Ectodermal cell (in vitro differentiated cells): ENCODE measurements at regions not wholly inside any gene's neighbourhood (a gene's known extent, or its start where the extent isn't known, plus 50 kb on each side); places are given as distances from the start of the nearest gene placed in this dataset.
"Not testable (repeated sequence)": the region's sequence is repeated elsewhere in the genome, so short reads cannot be mapped to it uniquely, and the experiment has no call there.

Source experiments
- H3K27ac ChIP-seq: 2 replicates; pipeline ENCODE4 v1.7.0; 2013; ENCODE audit warnings: mild to moderate bottlenecking, low read depth, low read length; ENCODE audit not compliant: insufficient read depth, poor library complexity, severe bottlenecking
- H3K27me3 ChIP-seq: 2 replicates; pipeline ENCODE4 v1.7.0; 2013; ENCODE audit warnings: mild to moderate bottlenecking, low read length; ENCODE audit not compliant: insufficient read depth, control insufficient read depth, poor library complexity, severe bottlenecking
- H3K36me3 ChIP-seq: one replicate; pipeline ENCODE4 v1.7.0; 2013; ENCODE audit warnings: low read length; ENCODE audit not compliant: control insufficient read depth, insufficient read depth
- H3K4me1 ChIP-seq: one replicate; pipeline ENCODE4 v1.7.0; 2013; ENCODE audit warnings: low read length; ENCODE audit not compliant: control insufficient read depth, insufficient read depth
- H3K4me3 ChIP-seq: 2 replicates; pipeline ENCODE4 v1.7.0; 2013; ENCODE audit warnings: low read depth, low read length, control low read depth; ENCODE audit not compliant: insufficient read depth
- H3K9me3 ChIP-seq: 2 replicates; pipeline ENCODE4 v1.7.0; 2013; ENCODE audit warnings: mild to moderate bottlenecking, low read length, moderate library complexity; ENCODE audit not compliant: control insufficient read depth
- WGBS, 2 experiments: methylation state at CpG; one replicate each; pipeline ENCODE4 v1.1.7; 2013; ENCODE audit warnings: missing lambda C conversion rate in 2 of 2; 5-methylcytosine and 5-hydroxymethylcytosine counted together

DNA sequence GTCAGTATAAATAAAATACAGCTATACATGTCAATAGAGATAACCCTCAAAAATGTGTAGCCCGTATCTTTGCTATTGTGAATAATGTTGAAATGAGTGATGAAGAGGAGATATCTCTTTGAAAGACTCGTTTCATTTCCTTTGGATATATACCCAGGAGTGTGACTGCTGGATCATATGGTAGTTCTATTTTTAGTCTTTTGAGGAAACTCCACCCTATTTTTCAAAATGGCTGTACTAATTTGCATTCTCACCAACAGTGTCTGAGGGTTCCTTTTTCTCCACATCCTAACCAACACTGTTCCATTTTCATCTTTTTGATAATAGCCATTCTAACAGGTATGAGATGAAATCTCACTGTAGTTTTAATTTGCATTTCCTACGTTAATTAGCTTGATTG is 237.5 kb upstream of the GBE1 start:
- WGBS, 2 experiments, result 79 to 94% methylated on average over 2 of the region's 3 CpGs
- H3K27ac ChIP-seq, result no peak overlapping the region
- H3K36me3 ChIP-seq, result no peaks in the 10 kb centered on the region
- no peaks in the 10 kb centered on the region for H3K27me3 ChIP-seq
- H3K4me1 ChIP-seq, result no peaks in the 10 kb centered on the region
- H3K4me3 ChIP-seq, result no peak overlapping the region
- no peaks in the 10 kb centered on the region for H3K9me3 ChIP-seq

DNA sequence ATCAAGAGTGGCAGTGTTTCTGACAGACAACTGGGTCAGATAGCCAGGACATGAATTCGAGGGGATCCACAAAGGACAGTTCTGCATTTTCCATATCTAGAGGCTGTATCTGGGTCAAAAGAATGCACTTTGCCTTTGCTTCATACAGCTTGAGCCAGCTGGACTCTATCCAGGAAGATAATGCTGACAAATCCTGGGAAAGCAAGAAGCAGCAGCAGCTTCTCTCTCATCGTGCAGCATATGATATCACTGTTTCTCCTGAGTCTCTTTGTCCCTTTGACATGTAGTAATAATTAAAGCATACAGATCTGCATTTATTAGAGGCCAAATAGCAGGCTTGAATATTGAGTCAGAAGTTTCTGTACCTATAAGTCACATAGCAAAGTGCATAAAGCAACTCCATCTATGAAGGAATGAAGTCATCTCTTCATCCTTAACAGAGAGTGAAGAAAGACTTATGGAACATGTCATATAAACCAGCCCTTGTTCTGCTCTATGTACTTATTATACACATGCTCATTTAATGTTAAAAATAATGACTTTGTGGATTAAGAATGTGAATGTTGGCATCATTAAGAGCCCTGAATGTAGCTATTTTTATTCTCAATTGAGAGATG is 236.8 kb upstream of the GBE1 start:
- Histone ChIP-seq H3K27me3 (no peaks in the 10 kb centered on the region), H3K4me3 (no peak overlapping the region), H3K27ac (no peak overlapping the region), H3K9me3 (no peaks in the 10 kb centered on the region), H3K36me3 (no peaks in the 10 kb centered on the region), H3K4me1 (no peaks in the 10 kb centered on the region)
- WGBS, 2 experiments, result 86 to 96% methylated on average over 2 of the region's 2 CpGs

DNA sequence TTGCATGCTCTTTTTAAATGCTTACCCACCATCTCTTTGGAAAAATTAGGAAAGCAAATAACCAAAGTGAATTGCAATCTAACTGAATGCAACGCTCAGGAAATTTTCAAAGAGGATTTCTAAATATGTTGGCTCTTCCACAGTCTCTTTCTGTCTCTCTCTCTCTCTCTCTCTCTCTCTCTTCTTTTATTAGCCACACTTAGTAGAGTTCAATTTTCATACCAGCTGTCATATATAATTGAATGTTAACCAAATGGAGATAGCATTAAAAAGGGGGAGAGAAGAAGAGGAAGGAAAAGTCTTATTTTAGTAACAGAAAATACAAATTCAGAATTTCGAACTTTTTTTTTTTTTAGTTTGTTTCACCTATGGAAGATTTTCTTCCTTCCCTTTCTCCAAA is 235.9 kb upstream of the GBE1 start:
- H3K4me3 ChIP-seq, result no peak overlapping the region

DNA sequence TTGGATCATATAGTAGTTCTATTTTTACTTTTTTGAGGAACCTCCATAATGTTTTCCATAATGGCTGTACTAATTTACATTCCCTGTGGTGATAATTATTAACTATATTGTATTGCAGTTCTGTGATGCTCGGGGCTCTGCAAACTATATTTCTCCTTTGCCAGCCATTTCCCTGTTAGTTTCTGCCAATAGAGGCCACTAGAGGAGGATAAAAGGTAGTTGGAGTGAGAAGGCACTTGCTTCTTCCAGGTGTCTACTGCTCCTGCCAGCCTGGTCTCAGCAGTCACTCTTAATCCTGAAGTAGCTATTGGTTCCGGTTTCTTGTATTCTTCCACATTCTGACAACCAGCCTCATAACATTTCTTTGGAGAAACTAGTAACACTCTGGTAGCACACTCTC is 233.9 kb upstream of the GBE1 start:
- H3K4me1 ChIP-seq, result no peaks in the 10 kb centered on the region
- H3K27me3 ChIP-seq, result no peaks in the 10 kb centered on the region
- H3K27ac ChIP-seq, result no peak overlapping the region
- H3K36me3 ChIP-seq, result no peaks in the 10 kb centered on the region
- 90 to 96% methylated on average over 1 to 2 of the region's 2 CpGs for WGBS, 2 experiments
- H3K4me3 ChIP-seq, result no peak overlapping the region
- no peaks in the 10 kb centered on the region for H3K9me3 ChIP-seq

More for the DNA sequence above, 235.9 kb upstream of the GBE1 start:
- 93 to 98% methylated on average over 1 to 2 of the region's 2 CpGs for WGBS, 2 experiments
- no peaks in the 10 kb centered on the region for H3K9me3 ChIP-seq
- H3K36me3 ChIP-seq, result no peaks in the 10 kb centered on the region
- no peak overlapping the region for H3K27ac ChIP-seq
- H3K4me1 ChIP-seq, result no peaks in the 10 kb centered on the region
- H3K27me3 ChIP-seq, result no peaks in the 10 kb centered on the region

DNA sequence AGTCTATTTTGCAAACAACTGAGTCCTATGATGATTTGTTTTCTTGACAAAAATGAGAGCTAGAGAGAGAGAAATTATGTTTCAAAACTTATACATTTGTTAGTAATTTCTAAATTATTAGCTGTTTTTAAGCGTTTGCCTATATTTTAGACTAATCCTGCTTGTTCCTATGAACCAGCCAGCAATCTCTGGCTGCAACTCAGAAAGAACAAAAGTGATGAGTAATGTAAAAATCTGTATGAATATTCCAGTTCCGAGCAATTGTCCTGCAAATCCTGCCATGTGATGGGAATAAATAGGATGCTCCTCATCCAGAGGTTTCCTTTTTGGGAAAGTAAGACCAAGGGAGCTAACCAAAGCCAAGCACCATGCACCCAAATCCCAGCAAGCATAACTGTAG is 228.3 kb upstream of the GBE1 start:
- H3K27ac ChIP-seq, result no peak overlapping the region
- H3K36me3 ChIP-seq, result no peaks in the 10 kb centered on the region
- H3K4me3 ChIP-seq, result no peak overlapping the region
- no peaks in the 10 kb centered on the region for H3K9me3 ChIP-seq
- no peaks in the 10 kb centered on the region for H3K27me3 ChIP-seq
- 95 to 99% methylated on average over 2 of the region's 2 CpGs for WGBS, 2 experiments
- H3K4me1 ChIP-seq, result no peaks in the 10 kb centered on the region

DNA sequence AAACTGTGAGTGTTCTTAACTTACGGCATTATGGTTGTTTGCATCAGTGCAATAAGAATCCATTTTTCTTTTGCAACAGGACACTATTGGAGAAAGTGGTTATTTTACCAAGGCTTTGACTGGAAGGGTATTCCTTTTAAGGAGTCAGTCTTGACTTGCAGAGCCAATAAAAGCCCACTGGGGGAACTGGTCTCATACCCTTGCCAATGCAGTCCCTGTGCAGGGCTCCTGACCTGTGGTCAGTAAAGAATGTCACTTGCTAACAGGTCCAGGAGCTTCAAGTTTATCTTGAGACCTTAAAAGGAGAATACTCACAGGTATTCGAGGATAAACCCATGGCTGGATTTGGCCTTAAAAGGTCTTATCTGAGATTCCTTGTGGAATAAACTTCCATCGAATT is 227.8 kb upstream of the GBE1 start:
- H3K9me3 ChIP-seq, result no peaks in the 10 kb centered on the region
- H3K4me3 ChIP-seq, result no peak overlapping the region
- H3K36me3 ChIP-seq, result no peaks in the 10 kb centered on the region
- no peaks in the 10 kb centered on the region for H3K4me1 ChIP-seq
- no peaks in the 10 kb centered on the region for H3K27me3 ChIP-seq
- WGBS, 2 experiments, result 95 to 100% methylated on average over 3 of the region's 3 CpGs
- H3K27ac ChIP-seq, result no peak overlapping the region

DNA sequence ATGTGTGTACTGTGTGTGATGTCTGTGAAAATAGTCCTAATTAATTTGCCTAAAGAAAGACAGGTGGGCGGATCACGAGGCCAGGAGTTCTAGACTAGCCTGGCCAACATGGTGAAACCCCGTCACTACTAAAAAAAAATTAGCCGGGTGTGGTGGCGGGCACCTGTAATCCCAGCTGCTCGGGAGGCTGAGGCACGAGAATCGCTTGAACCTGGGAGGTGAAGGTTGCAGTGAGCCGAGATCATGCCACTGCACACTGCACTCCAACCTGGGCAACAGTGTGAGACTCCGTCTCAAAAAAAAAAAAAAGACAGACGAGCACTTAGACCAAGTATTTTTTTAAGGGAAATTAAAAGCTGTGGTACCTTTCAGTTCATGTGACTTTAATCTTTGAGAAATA is 226.0 kb upstream of the GBE1 start:
- H3K4me1 ChIP-seq, H3K27me3 ChIP-seq: not testable (repeated sequence)
- 91 to 96% methylated on average over 11 of the region's 11 CpGs for WGBS, 2 experiments

DNA sequence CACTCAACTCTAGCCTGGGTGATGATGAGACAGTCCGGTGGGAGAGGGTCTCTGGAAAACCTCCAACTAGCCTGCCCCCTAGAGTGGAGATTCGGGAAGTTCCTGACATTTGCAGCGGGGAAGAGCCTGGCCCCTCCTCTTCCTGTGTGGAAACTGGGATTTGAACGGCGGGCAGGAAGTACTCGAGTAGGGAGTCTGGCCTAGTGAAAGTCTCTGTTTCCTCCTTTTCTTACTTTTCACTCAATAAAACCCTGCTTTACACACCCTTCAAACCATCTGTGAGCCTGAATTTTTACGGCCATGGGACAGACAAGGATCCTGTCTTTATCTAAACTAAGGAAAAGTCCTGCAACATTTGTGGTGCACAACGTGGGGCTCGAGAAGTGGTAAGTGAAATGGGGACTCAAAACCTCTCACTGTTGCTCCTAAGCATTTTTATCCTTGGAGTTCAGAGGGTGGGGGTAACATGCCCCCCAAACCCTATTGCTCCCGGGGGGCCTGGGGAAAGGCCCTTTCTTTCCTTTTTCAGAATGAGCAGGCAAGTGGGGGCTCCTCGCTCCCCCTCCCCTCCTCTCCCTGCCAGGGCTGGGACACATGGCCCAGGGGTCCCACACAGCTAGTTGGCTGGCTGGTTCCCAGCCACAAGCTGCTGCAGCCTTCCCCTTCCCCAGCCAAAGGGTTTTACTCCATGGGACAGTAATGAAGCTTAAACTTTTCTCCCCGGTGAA is 224.7 kb upstream of the GBE1 start:
- WGBS, 2 experiments, result 94 to 96% methylated on average over 12 of the region's 12 CpGs
- Histone ChIP-seq H3K36me3 (no peaks in the 10 kb centered on the region), H3K9me3 (no peaks in the 10 kb centered on the region)

More for the DNA sequence above, 226.0 kb upstream of the GBE1 start:
- H3K27ac ChIP-seq, H3K36me3 ChIP-seq, H3K9me3 ChIP-seq, H3K4me3 ChIP-seq: not testable (repeated sequence)

DNA sequence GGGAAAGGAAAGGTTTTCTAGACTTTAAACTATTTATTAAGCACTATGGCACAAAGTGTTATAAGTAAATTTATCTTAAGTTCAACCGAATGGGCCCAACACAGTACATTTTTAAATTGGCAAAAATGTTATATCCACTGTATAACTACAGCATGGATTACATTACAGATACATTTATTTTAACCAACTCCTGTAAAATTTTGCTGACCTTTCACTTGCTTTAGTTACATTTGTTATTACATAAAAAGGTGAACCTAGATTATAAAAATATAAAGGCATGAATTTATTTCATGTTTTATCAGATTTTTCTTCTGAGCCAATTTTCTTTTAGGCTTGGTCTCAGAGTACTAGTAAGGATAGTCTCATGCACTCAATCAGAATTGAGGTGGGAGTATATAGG is 221.9 kb upstream of the GBE1 start:
- Histone ChIP-seq H3K27ac (no peak overlapping the region), H3K4me3 (no peak overlapping the region), H3K4me1 (peaks cover 4% of the 10 kb centered on the region), H3K36me3 (no peaks in the 10 kb centered on the region), H3K27me3 (no peaks in the 10 kb centered on the region), H3K9me3 (no peaks in the 10 kb centered on the region)
- 83% methylated on average over 1 of the region's 1 CpG; no CpG with 5 or more reads in 1 of the 2 experiments for WGBS, 2 experiments

More for the DNA sequence above, 224.7 kb upstream of the GBE1 start:
- Histone ChIP-seq H3K4me3 (no peak overlapping the region), H3K27me3 (no peaks in the 10 kb centered on the region), H3K4me1 (no peaks in the 10 kb centered on the region), H3K27ac (no peak overlapping the region)

DNA sequence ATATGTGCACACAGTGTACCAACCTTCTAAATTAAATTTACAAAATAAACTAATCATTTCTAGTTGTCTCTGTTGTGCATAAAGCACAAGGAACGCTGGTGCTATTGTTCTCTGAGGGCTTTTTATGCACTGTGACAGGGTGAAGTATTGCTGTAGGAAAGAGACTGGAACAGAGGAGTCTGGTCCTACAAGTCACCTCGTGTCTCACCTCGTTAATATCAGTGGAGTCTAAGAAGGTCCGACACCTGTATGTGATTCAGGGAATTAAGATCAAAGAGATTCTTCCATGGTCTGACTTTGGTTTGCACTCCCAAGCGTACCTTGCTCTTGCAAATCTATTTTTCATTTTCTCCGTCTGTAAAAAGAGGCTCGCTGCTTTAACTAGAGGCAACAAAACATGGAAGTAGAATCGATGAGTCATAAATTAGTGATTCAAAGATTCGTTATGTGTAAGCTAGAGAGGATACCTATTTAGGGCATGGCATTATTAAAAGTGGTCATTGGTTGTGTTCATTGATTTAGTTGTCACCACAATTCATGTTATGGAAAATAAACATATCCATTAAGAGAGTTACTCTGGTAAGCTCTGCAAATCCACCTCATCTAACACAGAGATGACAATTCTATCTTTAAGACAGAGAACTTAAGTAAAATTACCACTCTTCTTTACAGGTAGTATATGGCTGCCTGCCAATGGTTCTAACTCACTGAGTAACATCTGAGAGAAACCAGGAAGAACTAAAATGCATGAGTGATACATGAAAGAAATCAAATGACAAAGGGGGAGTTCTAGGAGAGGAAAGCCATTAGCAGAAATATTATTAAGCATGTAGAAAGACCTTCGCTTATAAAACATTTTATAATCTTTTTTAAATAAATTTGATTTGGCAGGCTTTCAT is 219.4 kb upstream of the GBE1 start:
- no peaks in the 10 kb centered on the region for H3K27me3 ChIP-seq
- no peak overlapping the region for H3K27ac ChIP-seq
- no peak overlapping the region for H3K4me3 ChIP-seq
- 91 to 92% methylated on average over 9 to 10 of the region's 10 CpGs for WGBS, 2 experiments
- no peaks in the 10 kb centered on the region for H3K9me3 ChIP-seq
- H3K4me1 ChIP-seq, result peaks cover 4% of the 10 kb centered on the region
- H3K36me3 ChIP-seq, result no peaks in the 10 kb centered on the region
